ENCODE measurements at regions not wholly inside any gene's neighbourhood (a gene's known extent, or its start where the extent isn't known, plus 50 kb on each side); places are given as distances from the start of the nearest gene placed in this dataset.
A peak's percentile ranks its signal among the peaks of the same experiment; 100 is the strongest.

- POLR2A ChIA-PET = no interaction called here
- CTCF ChIA-PET = no interaction called here
- BruUV-seq (replicated peaks) = no TSS peak
- Histone ChIP-seq H3K4me2 (ENCODE audit: insufficient read depth, low read length) (no peak overlapping the region), H3K9me1 (replicated peaks; ENCODE audit: control insufficient read depth, extremely low read depth, insufficient read depth, low read length) (no peaks in the 10 kb centered on the region), H3K9ac (replicated peaks; ENCODE audit: extremely low read depth, insufficient read depth, low read length) (no peak overlapping the region), H3K4me1 (ENCODE audit: control insufficient read depth, extremely low read depth, insufficient read depth, low read length) (no peaks in the 10 kb centered on the region), H3K79me2 (ENCODE audit: control insufficient read depth, insufficient read depth, low read length) (no peaks in the 10 kb centered on the region), H3K9me3 (replicated peaks; ENCODE audit: control insufficient read depth, insufficient read depth, low read length) (no peaks in the 10 kb centered on the region), H3K27ac (ENCODE audit: insufficient read depth, low read depth, low read length) (no peak overlapping the region), H3K36me3 (ENCODE audit: control insufficient read depth in 2 of 2, extremely low read depth in 1 of 2, insufficient read depth in 2 of 2, low read length in 2 of 2) (no peaks in the 10 kb centered on the region), H3K27me3 (ENCODE audit: control insufficient read depth in 2 of 2, insufficient read depth in 2 of 2, low read length in 2 of 2) (no peaks in the 10 kb centered on the region), H3K4me3 (replicated peaks in 1 of 3; ENCODE audit: insufficient read depth in 1 of 3, low read depth in 1 of 3, low read length in 3 of 3) (no peak overlapping the region), H2AFZ (ENCODE audit: low read depth, low read length) (no peak overlapping the region), H4K20me1 (replicated peaks; ENCODE audit: control insufficient read depth, extremely low read depth, insufficient read depth, low read length) (no peaks in the 10 kb centered on the region)
- TF ChIP-seq POLR2A (IDR thresholded peaks at IDR 0.05; ENCODE audit: low read depth, low read length) (no peak), MYC (IDR thresholded peaks at IDR 0.05; ENCODE audit: low read depth, low read length) (no peak), EZH2 (IDR thresholded peaks at IDR 0.05; ENCODE audit: borderline replicate concordance, low read depth, low read length, severe bottlenecking) (no peak), JUN (IDR thresholded peaks at IDR 0.05; ENCODE audit: borderline replicate concordance, insufficient read depth, insufficient read length, low read depth) (no peak), GATA2 (IDR thresholded peaks at IDR 0.05; ENCODE audit: insufficient read depth, insufficient read length, low read depth, low read length) (no peak)
- TF ChIP-seq, protein P1, sequence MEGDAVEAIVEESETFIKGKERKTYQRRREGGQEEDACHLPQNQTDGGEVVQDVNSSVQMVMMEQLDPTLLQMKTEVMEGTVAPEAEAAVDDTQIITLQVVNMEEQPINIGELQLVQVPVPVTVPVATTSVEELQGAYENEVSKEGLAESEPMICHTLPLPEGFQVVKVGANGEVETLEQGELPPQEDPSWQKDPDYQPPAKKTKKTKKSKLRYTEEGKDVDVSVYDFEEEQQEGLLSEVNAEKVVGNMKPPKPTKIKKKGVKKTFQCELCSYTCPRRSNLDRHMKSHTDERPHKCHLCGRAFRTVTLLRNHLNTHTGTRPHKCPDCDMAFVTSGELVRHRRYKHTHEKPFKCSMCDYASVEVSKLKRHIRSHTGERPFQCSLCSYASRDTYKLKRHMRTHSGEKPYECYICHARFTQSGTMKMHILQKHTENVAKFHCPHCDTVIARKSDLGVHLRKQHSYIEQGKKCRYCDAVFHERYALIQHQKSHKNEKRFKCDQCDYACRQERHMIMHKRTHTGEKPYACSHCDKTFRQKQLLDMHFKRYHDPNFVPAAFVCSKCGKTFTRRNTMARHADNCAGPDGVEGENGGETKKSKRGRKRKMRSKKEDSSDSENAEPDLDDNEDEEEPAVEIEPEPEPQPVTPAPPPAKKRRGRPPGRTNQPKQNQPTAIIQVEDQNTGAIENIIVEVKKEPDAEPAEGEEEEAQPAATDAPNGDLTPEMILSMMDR (IDR thresholded peaks at IDR 0.05; ENCODE audit: extremely low read depth in 1 of 2, insufficient read depth in 1 of 2, low read depth in 1 of 2, low read length in 2 of 2) = peak in 1 of 2 donors; percentile 2
- intact Hi-C loops (cut with micrococcal nuclease) = no loop called here
- DNase-seq (ENCODE audit: low read depth, low spot score) (no peak), FAIRE-seq (no peak)
- dilution Hi-C loops (cut with MboI; ENCODE audit: extremely low pct_ligation_motif_present, low sequenced_read_pairs) = no loop called here
Observed at GRCh38 chr13:53206455-53206854, 177.8 kb downstream of the OLFM4 start.

- no peaks in the 10 kb centered on the region for H3K9me3 ChIP-seq (replicated peaks; ENCODE audit: control insufficient read depth, insufficient read depth, low read length)
- H3K9ac ChIP-seq (replicated peaks; ENCODE audit: extremely low read depth, insufficient read depth, low read length) = no peak overlapping the region
- H4K20me1 ChIP-seq (replicated peaks; ENCODE audit: control insufficient read depth, extremely low read depth, insufficient read depth, low read length) = no peaks in the 10 kb centered on the region
- no peak overlapping the region for H2AFZ ChIP-seq (ENCODE audit: low read depth, low read length)
- no peak for DNase-seq (ENCODE audit: low read depth, low spot score)
- dilution Hi-C loops (cut with MboI; ENCODE audit: extremely low pct_ligation_motif_present, low sequenced_read_pairs) = no loop called here
- intact Hi-C loops (cut with micrococcal nuclease) = no loop called here
- H3K36me3 ChIP-seq (ENCODE audit: control insufficient read depth in 2 of 2, extremely low read depth in 1 of 2, insufficient read depth in 2 of 2, low read length in 2 of 2) = no peaks in the 10 kb centered on the region
- H3K27ac ChIP-seq (ENCODE audit: insufficient read depth, low read depth, low read length) = no peak overlapping the region
- TF ChIP-seq POLR2AphosphoS5 (IDR thresholded peaks at IDR 0.05; ENCODE audit: insufficient read depth, low read depth, low read length) (no peak), JUN (IDR thresholded peaks at IDR 0.05; ENCODE audit: borderline replicate concordance, insufficient read depth, insufficient read length, low read depth) (no peak), EZH2 (IDR thresholded peaks at IDR 0.05; ENCODE audit: borderline replicate concordance, low read depth, low read length, severe bottlenecking) (no peak), MYC (IDR thresholded peaks at IDR 0.05; ENCODE audit: low read depth, low read length) (no peak), FOS (IDR thresholded peaks at IDR 0.05; ENCODE audit: borderline replicate concordance, insufficient read depth, low read length) (no peak), POLR2A (IDR thresholded peaks at IDR 0.05; ENCODE audit: low read depth, low read length) (no peak), GATA2 (IDR thresholded peaks at IDR 0.05; ENCODE audit: insufficient read depth, insufficient read length, low read depth, low read length) (no peak), MAX (IDR thresholded peaks at IDR 0.05; ENCODE audit: insufficient read depth, insufficient read length) (no peak)
- TF ChIP-seq, protein P1 (IDR thresholded peaks at IDR 0.05; ENCODE audit: extremely low read depth in 1 of 2, insufficient read depth in 1 of 2, low read depth in 1 of 2, low read length in 2 of 2) = no peak
- ChIA-PET CTCF (no interaction called here), POLR2A (no interaction called here)
- BruUV-seq (replicated peaks) = no TSS peak
- FAIRE-seq = no peak
- H3K79me2 ChIP-seq (ENCODE audit: control insufficient read depth, insufficient read depth, low read length) = no peaks in the 10 kb centered on the region
- no peaks in the 10 kb centered on the region for H3K27me3 ChIP-seq (ENCODE audit: control insufficient read depth in 2 of 2, insufficient read depth in 2 of 2, low read length in 2 of 2)
- no peak overlapping the region for H3K4me2 ChIP-seq (ENCODE audit: insufficient read depth, low read length)
- no peak overlapping the region for H3K4me3 ChIP-seq (replicated peaks in 1 of 3; ENCODE audit: insufficient read depth in 1 of 3, low read depth in 1 of 3, low read length in 3 of 3)
- H3K9me1 ChIP-seq (replicated peaks; ENCODE audit: control insufficient read depth, extremely low read depth, insufficient read depth, low read length) = no peaks in the 10 kb centered on the region
- H3K4me1 ChIP-seq (ENCODE audit: control insufficient read depth, extremely low read depth, insufficient read depth, low read length) = no peaks in the 10 kb centered on the region
Observed at GRCh38 chr13:53207556-53207955, 178.9 kb downstream of the OLFM4 start.
